Gastroesophageal sphincter (tissue), 3 donors: ENCODE measurements at regions not wholly inside any gene's neighbourhood (a gene's known extent, or its start where the extent isn't known, plus 50 kb on each side); places are given as distances from the start of the nearest gene placed in this dataset.

Experiments used
- EP300 ChIP-seq: sonication (generic); formaldehyde crosslinking; IDR thresholded peaks from one replicate; pipeline ENCODE4 v1.6.1; 2017; ENCODE audit warnings: antibody characterized with exemption, mild to moderate bottlenecking
- POLR2A ChIP-seq, 2 donors: fragments of 450-650 bp; IDR thresholded peaks; one replicate each; pipeline ENCODE4 v1.6.1; 2017; ENCODE audit warnings: antibody characterized with exemption in 2 of 2, mild to moderate bottlenecking in 2 of 2, moderate library complexity in 1 of 2
- POLR2AphosphoS5 ChIP-seq: sonication (generic); formaldehyde crosslinking; IDR thresholded peaks from one replicate; pipeline ENCODE4 v1.6.1; 2017; ENCODE audit warnings: antibody characterized with exemption
- TF ChIP-seq, protein P1 (sequence below), 4 experiments: fragments of 200-600 bp in 2 of 4; fragments of 450-650 bp in 2 of 4; sonication (generic) in 1 of 4; IDR thresholded peaks; one replicate each; pipeline ENCODE4 v1.5.1; 2017 to 2019; ENCODE audit warnings: antibody characterized with exemption in 4 of 4, mild to moderate bottlenecking in 2 of 4, moderate library complexity in 2 of 4

DNA sequence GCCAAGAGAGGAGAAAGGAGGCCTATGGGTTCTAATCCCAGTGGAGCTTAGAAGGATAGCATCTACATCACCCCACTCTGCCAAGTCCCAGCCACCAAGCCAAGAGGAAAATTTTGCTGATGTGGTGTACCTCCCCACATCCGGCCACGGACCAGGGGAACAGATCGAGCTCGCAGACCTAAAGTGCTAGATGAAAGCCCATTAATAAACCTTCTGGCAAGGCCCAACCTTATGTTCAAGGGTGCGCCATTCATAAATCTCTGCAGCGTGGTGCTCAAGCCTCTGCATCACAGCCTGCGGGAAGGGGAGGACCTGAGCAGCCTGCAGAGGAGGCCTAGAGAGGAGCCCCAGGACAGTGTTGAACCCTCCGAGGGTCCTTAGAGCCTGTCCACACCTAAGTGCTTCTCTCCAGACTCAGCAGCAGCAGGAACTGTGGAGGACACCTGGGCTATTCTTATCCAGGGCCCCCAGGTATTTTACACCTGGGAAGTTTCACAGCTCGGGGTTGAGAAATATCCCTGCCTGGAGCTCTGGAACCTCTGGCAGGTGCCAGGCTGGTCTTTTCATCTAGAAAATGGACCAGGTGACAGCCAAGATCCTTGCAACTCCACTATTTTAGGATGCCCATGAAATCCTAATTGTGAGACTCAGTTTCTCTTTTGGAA lies 68.0 kb downstream of the MRPL46 start:
- TF ChIP-seq, protein P1, sequence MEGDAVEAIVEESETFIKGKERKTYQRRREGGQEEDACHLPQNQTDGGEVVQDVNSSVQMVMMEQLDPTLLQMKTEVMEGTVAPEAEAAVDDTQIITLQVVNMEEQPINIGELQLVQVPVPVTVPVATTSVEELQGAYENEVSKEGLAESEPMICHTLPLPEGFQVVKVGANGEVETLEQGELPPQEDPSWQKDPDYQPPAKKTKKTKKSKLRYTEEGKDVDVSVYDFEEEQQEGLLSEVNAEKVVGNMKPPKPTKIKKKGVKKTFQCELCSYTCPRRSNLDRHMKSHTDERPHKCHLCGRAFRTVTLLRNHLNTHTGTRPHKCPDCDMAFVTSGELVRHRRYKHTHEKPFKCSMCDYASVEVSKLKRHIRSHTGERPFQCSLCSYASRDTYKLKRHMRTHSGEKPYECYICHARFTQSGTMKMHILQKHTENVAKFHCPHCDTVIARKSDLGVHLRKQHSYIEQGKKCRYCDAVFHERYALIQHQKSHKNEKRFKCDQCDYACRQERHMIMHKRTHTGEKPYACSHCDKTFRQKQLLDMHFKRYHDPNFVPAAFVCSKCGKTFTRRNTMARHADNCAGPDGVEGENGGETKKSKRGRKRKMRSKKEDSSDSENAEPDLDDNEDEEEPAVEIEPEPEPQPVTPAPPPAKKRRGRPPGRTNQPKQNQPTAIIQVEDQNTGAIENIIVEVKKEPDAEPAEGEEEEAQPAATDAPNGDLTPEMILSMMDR (IDR thresholded peaks at IDR 0.05): no peak
- no peak for TF ChIP-seq POLR2A (IDR thresholded peaks at IDR 0.05)
- TF ChIP-seq POLR2AphosphoS5: no peak
- TF ChIP-seq EP300: no peak
